Dedifferentiated amniotic fluid mesenchymal stem cell (primary cell): ENCODE measurements at regions not wholly inside any gene's neighbourhood (a gene's known extent, or its start where the extent isn't known, plus 50 kb on each side); places are given as distances from the start of the nearest gene placed in this dataset.

Source experiments
- DNase-seq: peaks from one replicate; pipeline ENCODE4 v3.0.0-alpha.2; 2016; ENCODE audit errors: extremely low spot score

GRCh38 chr20:16175322-16175961 lies 397.8 kb downstream of the KIF16B start:
- no peak for DNase-seq

DNA sequence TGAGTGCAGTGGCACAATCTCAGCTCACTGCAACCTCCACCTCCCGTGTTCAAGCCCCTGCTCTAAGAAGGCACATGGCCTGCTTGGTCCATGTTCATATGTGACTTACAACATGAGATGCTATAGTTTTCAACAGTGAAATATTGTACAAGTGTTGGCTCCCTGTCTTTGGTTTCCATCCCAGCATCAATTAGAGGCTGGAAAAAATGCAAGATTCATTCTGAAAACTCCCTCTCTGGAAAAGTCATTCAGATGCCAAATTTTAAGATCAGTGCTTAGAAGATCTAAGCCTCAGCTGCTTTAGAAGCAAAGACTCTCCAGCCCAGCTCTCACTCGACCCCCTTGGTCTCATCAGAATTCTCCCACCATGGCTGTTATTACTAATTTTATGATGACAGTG lies 398.9 kb downstream of the KIF16B start:
- DNase-seq = no peak

GRCh38 chr20:16173044-16173443 lies 400.2 kb downstream of the KIF16B start:
- DNase-seq = no peak

DNA sequence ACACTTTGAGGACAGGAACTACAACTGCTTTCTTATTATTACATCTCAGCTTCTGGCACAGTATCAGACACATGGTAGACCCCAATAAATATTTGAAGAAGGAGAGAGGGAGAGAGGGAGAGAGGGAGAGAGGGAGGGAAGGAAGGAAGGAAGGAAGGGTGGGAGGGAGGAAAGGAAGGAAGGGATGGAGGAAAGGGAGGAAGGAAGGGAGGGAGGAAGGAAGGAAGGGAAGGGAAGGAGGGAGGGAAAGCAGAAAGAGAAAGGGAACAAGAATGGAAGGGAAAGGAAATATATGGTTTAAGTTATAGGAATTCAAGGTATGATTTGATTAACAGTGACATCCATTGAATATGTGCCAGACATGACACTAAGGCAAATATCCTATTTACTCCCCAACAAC lies 402.1 kb downstream of the KIF16B start:
- no peak for DNase-seq

- DNase-seq = no peak
Observed at GRCh38 chr20:16170406-16170971, 402.8 kb downstream of the KIF16B start.

DNA sequence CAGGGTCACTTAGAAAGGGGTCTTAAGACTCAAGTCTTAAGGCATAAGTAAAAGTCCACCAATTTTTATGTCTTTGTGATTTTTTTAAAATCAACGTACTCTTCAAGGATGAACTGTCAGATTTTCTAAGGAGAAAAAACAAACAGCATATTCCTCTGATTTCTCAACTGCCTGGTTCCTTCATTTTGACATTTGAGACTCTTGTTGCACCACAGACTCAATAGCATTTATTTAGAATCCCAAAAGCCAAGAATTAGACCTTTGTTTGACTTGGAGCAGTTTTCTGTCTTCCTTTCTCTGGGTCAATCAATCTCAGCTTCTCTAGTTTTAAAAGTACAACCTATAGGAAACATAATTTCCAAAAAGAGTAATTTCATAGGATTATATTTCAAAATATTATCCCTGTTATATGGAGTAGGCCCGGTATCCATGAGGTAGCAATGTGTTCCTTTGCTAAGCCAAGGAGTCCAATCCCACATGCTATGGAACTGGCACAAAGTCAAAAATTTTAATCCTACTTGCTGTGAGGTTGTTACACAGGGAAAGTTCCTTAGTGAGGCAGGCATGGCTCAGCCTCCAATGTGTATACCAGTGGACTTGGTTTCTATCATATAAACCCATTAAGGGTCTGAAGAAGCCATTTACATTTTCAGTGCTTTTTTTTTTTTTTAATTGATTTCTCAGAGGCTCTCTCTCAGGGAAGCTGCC lies 405.7 kb downstream of the KIF16B start:
- DNase-seq = no peak

DNA sequence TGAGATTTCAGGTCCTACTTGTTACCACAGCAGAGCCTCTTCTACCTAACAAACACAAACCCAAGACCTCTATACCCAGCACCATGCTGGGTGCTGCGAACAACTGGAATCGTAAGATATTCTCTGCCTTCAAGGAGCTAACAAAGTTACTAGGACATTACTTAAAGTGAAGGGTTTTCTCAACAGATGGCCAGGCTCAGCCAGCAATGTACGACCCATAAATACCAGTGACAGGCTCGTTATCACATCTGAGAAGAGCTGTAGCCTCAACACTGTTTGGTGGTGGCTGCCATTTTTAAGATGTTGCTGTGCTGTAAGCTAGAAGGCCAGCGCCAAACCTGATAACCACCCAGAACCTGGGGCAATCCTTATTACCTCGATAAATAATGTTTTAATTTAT lies 406.5 kb downstream of the KIF16B start:
- DNase-seq = no peak

- no peak for DNase-seq
Observed at GRCh38 chr20:16158976-16159286, 414.3 kb downstream of the KIF16B start.

GRCh38 chr20:16158090-16158975 lies 414.9 kb downstream of the KIF16B start:
- DNase-seq = no peak

GRCh38 chr20:16147916-16148315 lies 425.3 kb downstream of the KIF16B start:
- no peak for DNase-seq

- DNase-seq = no peak
Observed at GRCh38 chr20:16147216-16147615, 426.0 kb downstream of the KIF16B start.

- DNase-seq = no peak
Observed at GRCh38 chr20:16145919-16146318, 427.3 kb downstream of the KIF16B start.

- no peak for DNase-seq
Observed at GRCh38 chr20:16143596-16143995, 429.7 kb downstream of the KIF16B start.

DNA sequence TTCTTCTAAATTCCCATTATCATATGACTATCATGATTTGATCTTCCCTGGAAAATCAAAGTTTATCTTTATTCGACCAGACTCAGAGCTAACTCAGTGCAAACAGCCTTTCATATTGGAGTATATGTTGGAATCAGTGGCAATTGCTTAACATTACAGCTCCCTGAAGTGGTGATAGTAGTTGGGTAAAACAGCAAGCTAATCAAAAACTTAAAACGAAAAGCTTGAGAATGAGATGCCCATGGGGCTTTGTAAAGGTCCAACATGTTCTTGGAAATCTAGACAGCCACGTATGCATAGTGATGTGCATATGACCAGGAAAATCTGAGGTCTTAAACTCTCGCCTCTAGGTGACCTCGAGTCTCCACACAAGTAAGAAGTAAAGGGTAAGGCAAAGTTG lies 437.6 kb downstream of the KIF16B start:
- DNase-seq = no peak

DNA sequence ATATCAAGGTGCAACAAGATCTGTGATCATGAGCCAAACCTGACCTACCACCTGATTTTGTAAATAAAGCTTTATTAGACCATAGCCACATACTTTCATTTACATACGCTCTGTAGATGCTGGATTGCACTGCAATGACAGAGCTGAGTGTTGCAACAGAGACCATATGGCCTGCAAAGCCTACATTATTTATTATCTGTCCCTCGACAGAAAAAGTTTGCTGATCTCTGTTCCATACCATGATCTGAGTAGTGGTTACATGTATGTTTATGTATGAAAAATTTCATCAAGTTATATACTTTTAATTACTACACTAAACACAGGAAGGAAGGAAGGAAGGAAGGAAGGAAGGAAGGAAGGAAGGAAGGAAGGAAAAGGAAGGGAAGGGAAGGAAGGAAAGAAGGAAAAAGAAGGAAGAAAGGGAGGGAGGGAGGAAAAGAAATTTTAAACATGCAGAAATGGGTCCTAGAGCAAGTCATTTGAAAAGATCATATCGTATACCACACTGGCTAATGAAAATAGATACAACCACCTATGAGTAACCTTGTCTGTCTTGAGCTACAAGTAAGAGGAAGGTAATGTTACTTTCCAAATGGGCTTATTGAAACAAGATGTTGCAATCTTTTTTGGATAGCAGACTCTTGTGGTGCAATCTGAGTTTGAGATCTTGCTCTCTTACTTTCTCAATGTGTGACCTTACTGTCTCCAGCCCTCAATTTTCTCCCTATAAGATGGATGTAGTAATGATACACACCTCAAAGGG lies 441.0 kb downstream of the KIF16B start:
- DNase-seq = no peak

- DNase-seq = no peak
Observed at GRCh38 chr20:16129411-16129810, 443.8 kb downstream of the KIF16B start.

- DNase-seq = no peak
Observed at GRCh38 chr20:16128538-16129106, 444.6 kb downstream of the KIF16B start.

DNA sequence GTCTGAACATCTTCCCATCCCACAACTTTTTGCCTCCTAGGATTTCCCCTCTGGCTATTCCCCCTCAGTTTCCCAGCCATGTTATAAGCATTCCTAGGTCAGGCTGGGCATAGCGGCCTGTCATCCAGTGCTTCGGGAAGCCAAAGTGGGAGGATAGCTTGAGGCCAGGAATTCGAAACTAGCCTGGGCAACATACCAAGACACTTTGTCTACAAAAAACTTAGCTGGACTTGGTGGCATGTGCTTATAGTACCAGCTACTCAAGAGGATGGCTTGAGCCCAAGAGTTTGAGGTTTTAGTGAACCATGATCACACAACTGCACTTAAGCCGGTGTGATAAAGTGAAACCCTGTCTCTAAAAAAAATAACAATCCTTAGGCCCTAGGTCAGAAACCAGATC lies 447.4 kb downstream of the KIF16B start:
- DNase-seq = peak; percentile 16

GRCh38 chr20:16124911-16125776 lies 448.1 kb downstream of the KIF16B start:
- no peak for DNase-seq

GRCh38 chr20:16124491-16124890 lies 448.8 kb downstream of the KIF16B start:
- DNase-seq = no peak
